HG03135 (cell line): ENCODE measurements at regions not wholly inside any gene's neighbourhood (a gene's known extent, or its start where the extent isn't known, plus 50 kb on each side); places are given as distances from the start of the nearest gene placed in this dataset.
"Not testable (repeated sequence)": the region's sequence is repeated elsewhere in the genome, so short reads cannot be mapped to it uniquely, and the experiment has no call there.

Experiments
- ATAC-seq: cut with Tn5 transposase; IDR thresholded peaks from one replicate; pipeline ENCODE4 v1.9.1; 2021; ENCODE audit warnings: mild to moderate bottlenecking, moderate library complexity; ENCODE audit not compliant: unreplicated experiment

- no peak for ATAC-seq
Observed at GRCh38 chr3:159038405-159038804, 236.6 kb downstream of the MFSD1 start.

- no peak for ATAC-seq
Observed at GRCh38 chr3:159039286-159039685, 237.4 kb downstream of the MFSD1 start.

- no peak for ATAC-seq
Observed at GRCh38 chr3:159045279-159045885, 243.5 kb downstream of the MFSD1 start.

GRCh38 chr3:159047361-159047760, 245.5 kb downstream of the MFSD1 start:
- ATAC-seq: no peak

GRCh38 chr3:159052494-159052893, 250.6 kb downstream of the MFSD1 start:
- ATAC-seq: not testable (repeated sequence)

GRCh38 chr3:159057621-159058020, 255.8 kb downstream of the MFSD1 start:
- ATAC-seq: no peak

- no peak for ATAC-seq
Observed at GRCh38 chr3:159058859-159059258, 257.0 kb downstream of the MFSD1 start.

- no peak for ATAC-seq
Observed at GRCh38 chr3:159059395-159059794, 257.5 kb downstream of the MFSD1 start.

GRCh38 chr3:159062734-159063410, 261.0 kb downstream of the MFSD1 start:
- ATAC-seq: no peak

- no peak for ATAC-seq
Observed at GRCh38 chr3:159069091-159069490, 267.2 kb downstream of the MFSD1 start, which contains the start of gene IQCJ. Gene IQCJ, plus strand, starts transcription at chr3:159069319.

- ATAC-seq: no peak
Observed at GRCh38 chr3:159069866-159070425, 268.1 kb downstream of the MFSD1 start.

- ATAC-seq: no peak
Observed at GRCh38 chr3:159074756-159075701, 273.2 kb downstream of the MFSD1 start.

- ATAC-seq: no peak
Observed at GRCh38 chr3:159077860-159078259, 276.0 kb downstream of the MFSD1 start.

- no peak for ATAC-seq
Observed at GRCh38 chr3:159080256-159080655, 278.4 kb downstream of the MFSD1 start.

GRCh38 chr3:159080821-159081220, 279.0 kb downstream of the MFSD1 start:
- ATAC-seq: no peak

GRCh38 chr3:159082519-159082918, 280.7 kb downstream of the MFSD1 start:
- no peak for ATAC-seq

- no peak for ATAC-seq
Observed at GRCh38 chr3:159091936-159092335, 290.1 kb downstream of the MFSD1 start.

- ATAC-seq: no peak
Observed at GRCh38 chr3:159102001-159102400, 300.1 kb downstream of the MFSD1 start.

- no peak for ATAC-seq
Observed at GRCh38 chr3:159112724-159113123, 310.9 kb downstream of the MFSD1 start.

- ATAC-seq: no peak
Observed at GRCh38 chr3:159113221-159113875, 311.5 kb downstream of the MFSD1 start.

GRCh38 chr3:159114582-159114981, 312.7 kb downstream of the MFSD1 start:
- no peak for ATAC-seq
